Testis (tissue), 2 donors: ENCODE measurements at regions not wholly inside any gene's neighbourhood (a gene's known extent, or its start where the extent isn't known, plus 50 kb on each side); places are given as distances from the start of the nearest gene placed in this dataset.

Experiments used
- CTCF ChIP-seq, 3 experiments: fragments of 450-650 bp in 2 of 3; fragments of 200-600 bp in 1 of 3; sonication (generic) in 1 of 3; IDR thresholded peaks; one replicate each; pipeline ENCODE4 v1.5.1; 2016 to 2019; ENCODE audit warnings: antibody characterized with exemption in 3 of 3, mild to moderate bottlenecking in 2 of 3, moderate library complexity in 1 of 3
- POLR2A ChIP-seq: fragments of 450-650 bp; IDR thresholded peaks from one replicate; pipeline ENCODE4 v1.6.1; 2017; ENCODE audit warnings: antibody characterized with exemption, mild to moderate bottlenecking, moderate library complexity

GRCh38 chr1:112826217-112826944 is 111.2 kb upstream of the PPM1J start:
- TF ChIP-seq CTCF (IDR thresholded peaks at IDR 0.05) (no peak), POLR2A (no peak)
